Endothelial cell of umbilical vein (primary cell): ENCODE measurements at regions not wholly inside any gene's neighbourhood (a gene's known extent, or its start where the extent isn't known, plus 50 kb on each side); places are given as distances from the start of the nearest gene placed in this dataset.

Experiments
- BruUV-seq: library from RNA; stranded (reverse); fragments of 400-500 nt; replicated peaks from 2 replicates; lab custom pipeline; 2021; lab: Mats Ljungman, UMichigan
- CTCF ChIA-PET: fragments of 300-600, 350-600 bp; sonication (Branson Sonifier 250); formaldehyde crosslinking; loops from one replicate; lab custom pipeline; 2021; ENCODE audit warnings: antibody characterized with exemption, inconsistent platforms; lab: Charles Lee
- POLR2A ChIA-PET: fragments of 300-600, 350-600 bp; sonication (Branson Sonifier 250); formaldehyde crosslinking; loops from one replicate; lab custom pipeline; 2021; ENCODE audit warnings: antibody characterized with exemption, inconsistent platforms; lab: Charles Lee
- DNase-seq: peaks from one replicate; pipeline ENCODE4 v3.0.0-alpha.2; 2011; ENCODE audit warnings: low read depth, low spot score
- FAIRE-seq: peaks from 2 replicates; lab custom pipeline; 2011; peaks lifted over from hg19 to GRCh38; lab: Jason Lieb, UNC
- H2AFZ ChIP-seq: 2 replicates; pipeline ENCODE4 v1.6.0; 2012; ENCODE audit warnings: low read depth, low read length, control low read depth, inconsistent platforms
- H3K27ac ChIP-seq: 2 replicates; pipeline ENCODE4 v1.5.1; 2011; ENCODE audit warnings: low read depth, mild to moderate bottlenecking, control low read depth, low read length, moderate library complexity; ENCODE audit not compliant: insufficient read depth
- H3K27me3 ChIP-seq, 2 experiments: 2 replicates each; pipeline versions ENCODE4 v1.6.0 to v1.6.1; 2011; ENCODE audit warnings: low read length in 2 of 2, mixed read lengths in 1 of 2; ENCODE audit not compliant: control insufficient read depth in 2 of 2, insufficient read depth in 2 of 2
- H3K36me3 ChIP-seq, 2 experiments: 2 replicates in 1 of 2; 3 replicates in 1 of 2; pipeline ENCODE4 v1.5.1; 2011; ENCODE audit warnings: low read length in 2 of 2, mild to moderate bottlenecking in 1 of 2, moderate library complexity in 1 of 2; ENCODE audit not compliant: control insufficient read depth in 2 of 2, insufficient read depth in 2 of 2; ENCODE audit errors: extremely low read depth in 1 of 2
- H3K4me1 ChIP-seq: 3 replicates; pipeline ENCODE4 v1.5.1; 2011; ENCODE audit warnings: mild to moderate bottlenecking, low read length; ENCODE audit not compliant: control insufficient read depth, insufficient read depth; ENCODE audit errors: extremely low read depth
- H3K4me2 ChIP-seq: 2 replicates; pipeline ENCODE4 v1.6.1; 2011; ENCODE audit warnings: low read length, control low read depth, mixed read lengths; ENCODE audit not compliant: insufficient read depth
- H3K4me3 ChIP-seq, 3 experiments: fragments of 200-600 bp in 1 of 3; sonication (generic), shearing (Covaris generic) in 1 of 3; replicated peaks in 1 of 3; 2 replicates each; pipeline ENCODE4 v1.5.1; 2011 to 2016; ENCODE audit warnings: control low read depth in 3 of 3, low read length in 3 of 3, mild to moderate bottlenecking in 2 of 3, inconsistent platforms in 1 of 3, low read depth in 1 of 3, moderate library complexity in 1 of 3; ENCODE audit not compliant: insufficient read depth in 1 of 3
- H3K79me2 ChIP-seq: 2 replicates; pipeline ENCODE4 v1.6.0; 2012; ENCODE audit warnings: low read length, inconsistent platforms; ENCODE audit not compliant: control insufficient read depth, insufficient read depth
- H3K9ac ChIP-seq: replicated peaks from 2 replicates; pipeline ENCODE3; 2011; ENCODE audit warnings: low read length, control low read depth; ENCODE audit not compliant: insufficient read depth; ENCODE audit errors: extremely low read depth
- H3K9me1 ChIP-seq: replicated peaks from 3 replicates; pipeline ENCODE4 v1.6.0; 2011; ENCODE audit warnings: mild to moderate bottlenecking, low read length; ENCODE audit not compliant: control insufficient read depth, insufficient read depth; ENCODE audit errors: extremely low read depth
- H3K9me3 ChIP-seq: replicated peaks from 2 replicates; pipeline ENCODE4 v1.5.1; 2012; ENCODE audit warnings: low read length, inconsistent platforms; ENCODE audit not compliant: control insufficient read depth, insufficient read depth
- H4K20me1 ChIP-seq: replicated peaks from 2 replicates; pipeline ENCODE3; 2011; ENCODE audit warnings: mild to moderate bottlenecking, low read length; ENCODE audit not compliant: control insufficient read depth, insufficient read depth; ENCODE audit errors: extremely low read depth
- CTCF ChIP-seq, 2 donors: IDR thresholded peaks; 1 replicate in 1 of 2; 2 replicates in 1 of 2; pipeline ENCODE4 v1.5.1; 2011; ENCODE audit warnings: low read length in 2 of 2, mild to moderate bottlenecking in 2 of 2, moderate library complexity in 2 of 2, control low read depth in 1 of 2, inconsistent platforms in 1 of 2, low read depth in 1 of 2; ENCODE audit not compliant: insufficient read depth in 1 of 2; ENCODE audit errors: extremely low read depth in 1 of 2
- EZH2 ChIP-seq: IDR thresholded peaks from 2 replicates; pipeline ENCODE4 v1.6.1; 2012; ENCODE audit warnings: borderline replicate concordance, low read depth, mild to moderate bottlenecking, moderate library complexity, low read length, inconsistent platforms; ENCODE audit not compliant: severe bottlenecking
- FOS ChIP-seq: IDR thresholded peaks from 2 replicates; pipeline ENCODE4 v1.6.1; 2011; ENCODE audit warnings: mild to moderate bottlenecking, low read length, moderate library complexity, borderline replicate concordance; ENCODE audit not compliant: insufficient read depth
- GATA2 ChIP-seq: IDR thresholded peaks from 2 replicates; pipeline ENCODE4 v1.7.0; 2011; ENCODE audit warnings: low read depth, mild to moderate bottlenecking, moderate library complexity, mixed read lengths, low read length; ENCODE audit not compliant: insufficient read length, insufficient read depth
- JUN ChIP-seq: IDR thresholded peaks from 2 replicates; pipeline ENCODE4 v1.6.1; 2011; ENCODE audit warnings: borderline replicate concordance, low read depth; ENCODE audit not compliant: insufficient read length, insufficient read depth
- MAX ChIP-seq: IDR thresholded peaks from 2 replicates; pipeline ENCODE4 v1.6.1; 2011; ENCODE audit not compliant: insufficient read depth, insufficient read length
- MYC ChIP-seq: IDR thresholded peaks from one replicate; pipeline ENCODE4 v1.6.1; 2011; ENCODE audit warnings: mild to moderate bottlenecking, low read depth, low read length
- POLR2A ChIP-seq: IDR thresholded peaks from 2 replicates; pipeline ENCODE4 v1.6.1; 2012; ENCODE audit warnings: low read depth, mild to moderate bottlenecking, control low read depth, low read length
- POLR2AphosphoS5 ChIP-seq: IDR thresholded peaks from 2 replicates; pipeline ENCODE4 v1.6.1; 2012; ENCODE audit warnings: low read depth, mild to moderate bottlenecking, control low read depth, low read length, moderate library complexity; ENCODE audit not compliant: insufficient read depth
- dilution Hi-C: fragments of 300-500 bp; cut with MboI; formaldehyde crosslinking; loops from one replicate; pipeline ENCODE4 v1.15.0; 2019; ENCODE audit warnings: low sequenced_read_pairs; ENCODE audit not compliant: extremely low pct_ligation_motif_present
- intact Hi-C: fragments of 100-400 bp; cut with micrococcal nuclease; formaldehyde crosslinking; loops from one replicate; pipeline ENCODE4 v1.10.0; 2022

- no peaks in the 10 kb centered on the region for H3K27me3 ChIP-seq
- H3K27ac ChIP-seq = no peak overlapping the region
- H3K9me3 ChIP-seq = no peaks in the 10 kb centered on the region
- H4K20me1 ChIP-seq = no peaks in the 10 kb centered on the region
- H2AFZ ChIP-seq = peak overlapping the region; percentile 29
- no peak for TF ChIP-seq POLR2A
- no peak for TF ChIP-seq EZH2
- TF ChIP-seq FOS = peak; percentile 15
- TF ChIP-seq CTCF (IDR thresholded peaks at IDR 0.05; ENCODE audit: extremely low read depth in 1 of 2, insufficient read depth in 1 of 2, low read depth in 1 of 2, low read length in 2 of 2) = no peak
- no peak for TF ChIP-seq MAX
- no peak for TF ChIP-seq GATA2
- no peak for TF ChIP-seq MYC
- peak; percentile 17 for TF ChIP-seq JUN
- no peak for TF ChIP-seq POLR2AphosphoS5
- peaks cover 21% of the 10 kb centered on the region for H3K4me1 ChIP-seq
- no peak for FAIRE-seq
- intact Hi-C loops (loop anchor here (10.0 kb wide), 1 partner anchor 396 kb away; no protein-coding TSS in a partner anchor), dilution Hi-C loops (no loop called here)
- ChIA-PET CTCF (interaction anchor here (1.5 to 1.9 kb wide), 2 partner anchors 11 to 496 kb away, joined by 4 to 5 read pairs; no protein-coding TSS in a partner anchor), POLR2A (no interaction called here)
- DNase-seq = peak; percentile 61
- no peaks in the 10 kb centered on the region for H3K9me1 ChIP-seq
- no peak overlapping the region for H3K9ac ChIP-seq
- H3K79me2 ChIP-seq = no peaks in the 10 kb centered on the region
- H3K4me2 ChIP-seq = peak overlapping the region; percentile 24
- no peak overlapping the region for H3K4me3 ChIP-seq
- no peaks in the 10 kb centered on the region for H3K36me3 ChIP-seq
- no TSS peak for BruUV-seq
These were observed 261.3 kb upstream of the NECTIN3 start for GRCh38 chr3:110810356-110810755.
